ENCODE measurements at regions not wholly inside any gene's neighbourhood (a gene's known extent, or its start where the extent isn't known, plus 50 kb on each side); places are given as distances from the start of the nearest gene placed in this dataset.

- no peak for FAIRE-seq
- no peak for DNase-seq (ENCODE audit: insufficient read length, low spot score)
Measured at GRCh38 chr18:10032331-10033015, 118.7 kb downstream of the VAPA start.

DNA sequence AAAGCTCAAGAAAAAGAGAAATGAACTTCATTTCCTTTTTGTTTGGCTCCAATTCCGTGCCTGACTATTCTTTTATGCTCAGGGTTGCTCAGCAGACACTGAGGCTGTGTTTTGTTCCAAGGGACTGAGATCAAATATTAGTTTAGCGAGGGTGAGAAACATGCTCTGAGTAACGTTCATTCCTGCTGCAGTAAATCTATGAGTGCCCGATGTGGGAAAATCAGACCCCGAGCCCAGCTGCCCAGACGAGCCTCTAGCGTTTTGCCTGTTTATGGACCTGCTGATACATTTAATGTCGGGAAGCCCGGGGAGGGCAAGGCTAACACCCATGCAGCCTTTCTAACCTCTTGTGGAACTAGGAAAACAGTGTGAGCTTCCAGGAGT is 119.2 kb downstream of the VAPA start:
- DNase-seq (ENCODE audit: insufficient read length, low spot score) = no peak
- no peak for FAIRE-seq

- DNase-seq (ENCODE audit: insufficient read length, low spot score) (no peak), FAIRE-seq (no peak)
Measured at GRCh38 chr18:10035281-10035991, 121.6 kb downstream of the VAPA start.

GRCh38 chr18:10036479-10036878 is 122.7 kb downstream of the VAPA start:
- DNase-seq (ENCODE audit: insufficient read length, low spot score) = no peak
- FAIRE-seq = no peak

DNA sequence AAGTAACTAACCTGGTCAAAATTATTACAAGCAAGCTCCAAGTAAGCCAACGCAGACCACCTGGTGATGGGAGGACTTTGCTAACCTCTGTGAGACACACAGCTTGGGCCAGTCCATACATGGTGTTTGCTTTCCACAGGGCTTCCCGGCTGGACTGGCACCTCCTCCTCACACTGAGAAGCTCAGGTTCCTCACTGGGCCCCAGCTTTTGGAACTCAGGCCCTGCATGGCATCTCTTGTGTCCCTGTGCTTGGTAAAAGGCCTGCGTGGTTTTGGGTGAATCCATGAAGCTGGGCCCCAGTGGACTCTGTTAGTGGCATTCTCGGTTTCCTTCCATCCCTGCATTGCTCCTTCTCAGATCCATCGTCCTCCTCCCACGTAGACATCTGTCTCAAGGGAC is 123.4 kb downstream of the VAPA start:
- FAIRE-seq = no peak
- DNase-seq (ENCODE audit: insufficient read length, low spot score) = no peak

- FAIRE-seq (no peak), DNase-seq (ENCODE audit: insufficient read length, low spot score) (no peak)
Measured at GRCh38 chr18:10038268-10038667, 124.5 kb downstream of the VAPA start.

DNA sequence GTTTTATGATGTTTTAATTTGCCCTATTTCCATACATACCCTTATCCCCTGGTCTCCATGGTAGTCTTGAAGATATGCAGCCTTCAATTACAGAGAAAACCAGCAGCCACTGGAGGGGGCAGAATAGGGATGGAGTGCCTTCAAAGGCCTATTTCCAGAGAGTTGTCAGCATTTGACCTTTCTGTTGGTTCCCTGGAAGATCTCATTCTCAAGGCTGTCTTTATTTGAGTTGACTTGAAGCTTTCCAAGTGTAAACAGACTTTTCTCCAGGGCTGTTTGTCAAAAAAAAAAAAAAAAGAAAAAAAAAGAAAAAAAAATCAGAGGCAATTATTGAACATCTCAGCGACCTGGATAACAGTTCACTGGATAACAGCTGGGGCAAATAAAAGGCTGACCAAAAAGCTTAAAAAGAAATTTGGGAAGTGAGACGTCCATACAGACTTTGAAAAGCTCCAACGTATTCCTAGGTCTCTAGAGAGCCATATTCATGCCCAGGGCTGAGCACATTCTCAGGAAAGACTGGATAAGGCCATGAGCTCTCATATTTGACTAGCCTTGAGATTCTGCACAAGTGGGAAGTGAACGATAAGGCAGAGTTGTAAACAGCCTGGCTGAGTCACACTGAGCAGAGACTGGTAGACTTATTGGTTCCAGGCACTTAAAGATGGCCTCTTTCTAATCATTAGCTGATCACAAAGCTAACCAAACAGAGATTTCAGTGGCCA is 126.6 kb downstream of the VAPA start:
- FAIRE-seq (no peak), DNase-seq (ENCODE audit: insufficient read length, low spot score) (no peak)

DNA sequence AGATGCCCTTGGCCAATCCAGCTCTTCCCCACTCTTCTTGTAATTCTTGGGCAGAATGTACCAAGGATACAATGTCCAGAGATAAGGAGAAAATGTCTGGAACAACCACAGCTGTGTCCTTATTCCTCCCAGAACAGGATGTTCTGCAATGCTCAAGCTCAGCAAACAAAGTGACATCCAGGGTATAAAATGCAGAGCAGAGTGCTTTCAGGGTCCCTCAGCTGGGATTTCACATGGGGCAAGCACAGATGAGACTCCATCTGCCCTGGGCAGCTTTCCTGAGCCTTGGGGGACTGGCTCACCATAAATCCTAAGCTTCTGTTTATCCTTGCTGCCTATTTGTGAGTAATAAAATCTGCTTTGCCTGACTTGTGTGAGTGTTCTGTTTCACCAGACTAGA is 127.4 kb downstream of the VAPA start:
- DNase-seq (ENCODE audit: insufficient read length, low spot score) (no peak), FAIRE-seq (no peak)

DNA sequence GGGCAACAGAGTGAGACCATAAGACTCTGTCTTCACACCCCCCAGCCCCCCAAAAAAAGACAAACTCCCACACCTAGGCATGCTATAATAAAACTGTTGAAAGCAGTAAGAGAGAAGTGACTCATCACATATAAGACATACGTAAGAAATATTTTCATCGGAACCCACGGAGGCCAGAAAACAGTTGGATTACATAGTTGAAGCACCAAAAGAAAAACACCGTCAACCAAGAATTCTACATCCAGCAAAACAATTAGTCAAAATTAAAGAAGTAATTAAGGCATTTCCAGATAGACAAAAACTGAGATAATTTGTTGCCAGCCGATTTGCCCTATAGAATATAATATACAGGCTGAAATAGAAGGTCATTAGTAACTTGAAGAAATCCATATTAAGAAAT is 128.7 kb downstream of the VAPA start:
- FAIRE-seq = no peak
- DNase-seq (ENCODE audit: insufficient read length, low spot score) = no peak

DNA sequence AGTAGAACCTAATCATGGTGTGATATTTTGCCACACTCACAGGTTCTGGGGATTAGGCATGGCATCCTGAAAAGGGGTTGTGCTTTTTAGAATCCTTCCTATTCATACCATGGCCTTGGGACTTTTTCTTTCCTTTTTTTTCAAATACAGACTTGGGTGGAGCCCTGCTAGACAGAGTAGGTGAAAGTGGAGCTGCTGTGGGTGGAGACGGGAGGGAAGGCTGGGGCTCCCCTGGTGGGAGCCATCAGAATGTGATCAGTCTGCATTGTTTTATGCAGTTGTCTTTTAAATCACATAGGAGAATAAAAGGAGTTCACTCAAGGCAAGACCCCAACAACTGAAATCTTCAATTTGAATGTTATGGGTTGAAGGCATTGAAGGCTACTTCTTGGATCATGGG is 130.2 kb downstream of the VAPA start:
- no peak for DNase-seq (ENCODE audit: insufficient read length, low spot score)
- no peak for FAIRE-seq

DNA sequence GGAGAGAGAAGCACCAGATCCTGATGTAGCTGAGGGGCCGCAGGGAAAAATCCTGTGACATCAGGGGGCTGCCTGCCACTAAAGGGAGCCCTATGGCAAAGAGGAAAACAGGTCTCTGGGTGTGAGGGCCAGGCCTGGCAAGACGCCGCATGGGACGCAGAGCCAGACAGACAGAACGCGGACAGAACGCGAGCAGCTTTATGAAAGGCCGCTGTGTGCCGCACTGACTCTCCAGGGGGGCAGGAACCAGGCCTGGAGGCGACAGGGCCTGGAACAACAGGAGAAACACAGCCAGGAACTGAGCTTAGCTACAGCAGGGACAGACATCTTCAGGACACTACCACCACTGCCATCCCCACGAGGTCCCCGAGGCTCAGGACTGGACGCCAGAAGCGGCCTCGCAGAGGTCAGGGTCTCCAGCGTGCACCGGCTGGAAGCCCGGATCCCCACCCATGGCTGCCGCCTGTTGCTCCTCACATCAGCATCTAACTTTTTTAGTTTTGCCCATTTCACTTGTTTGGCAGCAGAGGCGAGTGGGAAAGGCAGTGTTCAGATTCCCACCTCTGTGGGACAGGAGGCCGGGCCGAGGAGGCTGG is 131.6 kb downstream of the VAPA start:
- DNase-seq (ENCODE audit: insufficient read length, low spot score) (no peak), FAIRE-seq (no peak)

DNA sequence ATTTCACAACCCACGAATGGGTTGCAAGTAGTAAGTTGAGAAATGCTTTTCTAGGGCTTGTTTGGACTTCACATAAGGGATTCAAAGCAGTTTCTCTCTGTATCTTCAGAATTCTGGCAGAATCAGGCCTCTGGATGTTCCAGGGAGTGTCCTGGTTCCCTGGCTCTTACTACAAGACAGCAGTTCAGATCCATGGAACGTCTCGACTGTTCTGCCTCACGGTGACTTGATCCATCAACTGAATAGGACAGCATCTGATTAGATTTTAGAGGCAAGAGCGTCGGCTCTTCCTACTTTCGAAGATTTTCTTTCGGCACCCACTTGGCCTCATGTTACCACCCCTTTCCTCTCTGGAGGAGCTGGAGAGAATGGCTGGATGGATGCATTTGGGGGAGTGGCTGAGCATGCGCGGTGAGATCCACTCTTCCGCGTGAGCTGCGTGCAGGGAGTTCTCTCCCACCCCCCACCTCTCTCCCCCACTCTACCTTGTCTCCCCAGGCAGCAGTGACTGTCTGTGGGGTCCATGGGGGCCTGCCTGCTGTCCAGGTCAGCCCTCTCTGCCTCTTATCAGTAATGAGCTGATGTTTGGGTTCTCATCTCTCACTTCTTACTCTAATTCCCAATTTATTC is 132.5 kb downstream of the VAPA start:
- no peak for DNase-seq (ENCODE audit: insufficient read length, low spot score)
- no peak for FAIRE-seq

GRCh38 chr18:10047237-10047636 is 133.4 kb downstream of the VAPA start:
- DNase-seq (ENCODE audit: insufficient read length, low spot score) (no peak), FAIRE-seq (no peak)

DNA sequence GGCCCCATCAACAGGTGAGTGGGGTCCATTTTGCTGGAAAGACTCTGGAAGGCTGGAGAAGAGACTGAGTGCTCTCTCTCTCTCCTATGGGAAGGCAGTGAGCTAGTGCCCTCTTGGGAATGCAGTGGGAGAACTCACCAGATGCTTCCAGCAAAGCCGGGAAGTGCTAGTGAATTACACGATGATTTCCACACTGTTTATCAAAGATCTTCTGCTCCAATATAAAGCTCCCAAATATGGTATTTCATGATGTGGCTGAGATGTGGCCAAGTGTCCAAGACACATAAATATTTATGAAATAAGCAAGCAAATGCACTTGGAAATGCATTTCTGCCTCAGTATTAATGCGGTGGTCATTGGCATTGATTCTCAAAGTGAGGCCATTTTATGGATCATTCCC is 135.9 kb downstream of the VAPA start:
- no peak for DNase-seq (ENCODE audit: insufficient read length, low spot score)
- no peak for FAIRE-seq

DNA sequence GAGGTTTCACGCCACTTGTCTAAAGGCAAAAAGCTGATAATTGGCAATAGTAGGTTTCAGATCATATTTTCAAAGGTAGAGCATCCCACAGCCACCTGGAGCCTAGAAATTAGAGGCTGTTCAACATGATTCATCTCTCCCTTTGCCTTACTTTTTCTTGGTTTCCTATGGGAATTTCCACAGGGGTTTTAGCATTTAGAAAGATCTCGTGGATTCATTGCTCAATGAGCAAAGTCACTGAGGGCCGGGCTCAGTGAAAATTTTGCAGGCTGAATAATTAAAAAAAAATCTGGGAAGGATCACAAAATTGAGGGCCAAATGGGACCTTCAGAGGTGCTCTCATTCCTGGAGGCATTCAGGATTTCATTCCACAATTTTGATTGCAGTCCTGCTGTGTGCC is 137.1 kb downstream of the VAPA start:
- FAIRE-seq = no peak
- DNase-seq (ENCODE audit: insufficient read length, low spot score) = no peak

- no peak for FAIRE-seq
- DNase-seq (ENCODE audit: insufficient read length, low spot score) = no peak
Measured at GRCh38 chr18:10051877-10052631, 138.2 kb downstream of the VAPA start.

DNA sequence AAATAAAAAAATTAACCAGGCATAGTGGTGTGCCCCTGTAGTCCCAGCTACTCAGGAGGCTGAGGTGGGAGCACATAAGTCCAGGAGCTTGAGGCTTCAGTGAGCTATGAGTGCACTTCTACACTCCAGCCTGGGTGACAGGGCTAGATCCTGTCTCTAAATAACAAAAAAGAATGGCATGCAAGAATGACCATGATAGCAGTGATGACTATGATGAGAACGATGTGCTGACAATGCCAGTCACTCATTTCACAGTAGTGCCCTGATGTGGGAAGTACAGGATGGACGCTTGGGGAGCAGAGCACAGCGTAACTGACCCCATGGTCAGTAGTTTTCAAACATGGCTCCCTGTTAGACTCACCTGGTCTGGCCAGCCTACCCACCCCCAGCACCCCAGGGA is 139.1 kb downstream of the VAPA start:
- DNase-seq (ENCODE audit: insufficient read length, low spot score) = no peak
- FAIRE-seq = no peak

GRCh38 chr18:10053861-10054260 is 140.0 kb downstream of the VAPA start:
- no peak for DNase-seq (ENCODE audit: insufficient read length, low spot score)
- FAIRE-seq = no peak

- DNase-seq (ENCODE audit: insufficient read length, low spot score) = no peak
- FAIRE-seq = no peak
Measured at GRCh38 chr18:10054366-10054765, 140.6 kb downstream of the VAPA start.

- no peak for DNase-seq (ENCODE audit: insufficient read length, low spot score)
- FAIRE-seq = no peak
Measured at GRCh38 chr18:10055125-10055750, 141.4 kb downstream of the VAPA start.

All from GM19239 (cell line).